HepG2 (cell line): ENCODE measurements at regions not wholly inside any gene's neighbourhood (a gene's known extent, or its start where the extent isn't known, plus 50 kb on each side); places are given as distances from the start of the nearest gene placed in this dataset.

Experiments used
- ATAC-seq: fragments of 200-7000 bp; cut with Tn5 transposase; 3 replicates; pipeline ENCODE4 v1.9.1; 2020; ENCODE audit warnings: mild to moderate bottlenecking, moderate library complexity
- BruUV-seq: library from RNA; stranded (reverse); fragments of 400-500 nt; replicated peaks from 2 replicates; lab custom pipeline; 2021; lab: Mats Ljungman, UMichigan
- CTCF ChIA-PET: fragments of 300-600 bp; formaldehyde crosslinking; extraction: SDS; loops from one replicate; lab custom pipeline; 2021; ENCODE audit warnings: low total read pairs, inconsistent platforms, low intra/inter-chr PET ratio; lab: Yijun Ruan, JAX
- POLR2A ChIA-PET: fragments of 350-600 bp; sonication (Branson Sonifier 250); formaldehyde crosslinking; loops from one replicate; lab custom pipeline; 2020; ENCODE audit warnings: antibody characterized with exemption, inconsistent platforms; lab: Yijun Ruan, JAX
- DNase-seq: peaks from one replicate; pipeline ENCODE4 v3.0.0-alpha.2; 2015; ENCODE audit warnings: low spot score
- FAIRE-seq: peaks from 3 replicates; lab custom pipeline; 2011; peaks lifted over from hg19 to GRCh38; lab: Jason Lieb, UNC
- H2AFZ ChIP-seq: one replicate; pipeline ENCODE4 v1.6.1; 2011; ENCODE audit warnings: low read length, inconsistent platforms
- H3K27ac ChIP-seq: fragments of 300-600 bp; 3 replicates; pipeline ENCODE4 v1.8.0; 2011; ENCODE audit warnings: mixed run types, mild to moderate bottlenecking, mixed read lengths, low read length, inconsistent platforms; ENCODE audit not compliant: insufficient read depth; ENCODE audit errors: extremely low read length
- H3K27me3 ChIP-seq, 2 experiments: fragments of 200-600 bp in 1 of 2; 2 replicates in 1 of 2; 3 replicates in 1 of 2; pipeline versions ENCODE4 v1.6.0 to v1.8.0; 2011; ENCODE audit warnings: low read length in 2 of 2, mild to moderate bottlenecking in 2 of 2, moderate library complexity in 2 of 2, inconsistent platforms in 1 of 2; ENCODE audit not compliant: insufficient read depth in 2 of 2, control insufficient read depth in 1 of 2
- H3K36me3 ChIP-seq, 2 experiments: fragments of 200-600 bp in 1 of 2; replicated peaks in 1 of 2; 2 replicates in 1 of 2; 3 replicates in 1 of 2; pipeline versions ENCODE4 v1.5.1 to v1.8.0; 2011; ENCODE audit warnings: low read length in 2 of 2, inconsistent platforms in 1 of 2; ENCODE audit not compliant: insufficient read depth in 2 of 2, control insufficient read depth in 1 of 2
- H3K4me1 ChIP-seq: 2 replicates; pipeline ENCODE4 v1.5.1; 2012; ENCODE audit warnings: low read length, inconsistent platforms; ENCODE audit not compliant: insufficient read depth
- H3K4me2 ChIP-seq: 2 replicates; pipeline ENCODE4 v1.6.0; 2011; ENCODE audit warnings: low read depth, low read length, inconsistent platforms
- H3K4me3 ChIP-seq, 3 experiments: fragments of 200-600 bp in 1 of 3; sonication (generic), shearing (Covaris generic) in 1 of 3; replicated peaks in 1 of 3; 2 replicates each; pipeline ENCODE4 v1.5.1; 2011 to 2016; ENCODE audit warnings: low read length in 3 of 3, inconsistent platforms in 2 of 3, low read depth in 2 of 3, mild to moderate bottlenecking in 2 of 3, control low read depth in 1 of 3, mixed read lengths in 1 of 3; ENCODE audit not compliant: insufficient read depth in 1 of 3
- H3K79me2 ChIP-seq: one replicate; pipeline ENCODE4 v1.6.1; 2011; ENCODE audit warnings: low read length, inconsistent platforms; ENCODE audit not compliant: insufficient read depth
- H3K9ac ChIP-seq: 2 replicates; pipeline ENCODE4 v1.6.0; 2011; ENCODE audit warnings: mild to moderate bottlenecking, low read depth, low read length, inconsistent platforms; ENCODE audit not compliant: insufficient read depth
- H3K9me3 ChIP-seq: 2 replicates; pipeline ENCODE4 v1.5.1; 2012; ENCODE audit warnings: mild to moderate bottlenecking, low read length
- H4K20me1 ChIP-seq: 2 replicates; pipeline ENCODE4 v1.6.0; 2011; ENCODE audit warnings: inconsistent platforms, mild to moderate bottlenecking, low read length, moderate library complexity; ENCODE audit not compliant: insufficient read depth
- BRD4 ChIP-seq: sonication (generic); formaldehyde crosslinking; IDR thresholded peaks from 2 replicates; pipeline ENCODE4 v1.4.0; 2020; ENCODE audit warnings: missing genetic modification reagents
- MTF1 ChIP-seq: sonication (generic); formaldehyde crosslinking; IDR thresholded peaks from 2 replicates; pipeline ENCODE4 v1.5.0; 2020; ENCODE audit warnings: missing genetic modification reagents
- PHF8 ChIP-seq: sonication (generic); formaldehyde crosslinking; IDR thresholded peaks from 2 replicates; pipeline ENCODE4 v1.5.0; 2020; ENCODE audit warnings: missing genetic modification reagents
- STAG1 ChIP-seq: sonication (generic); formaldehyde crosslinking; IDR thresholded peaks from 2 replicates; pipeline ENCODE4 v1.4.0; 2020; ENCODE audit warnings: missing genetic modification reagents
- ZMYM4 ChIP-seq: sonication (generic); formaldehyde crosslinking; IDR thresholded peaks from 2 replicates; pipeline ENCODE4 v1.8.1; 2023; ENCODE audit warnings: mild to moderate bottlenecking, missing genetic modification reagents
- ZNF503 ChIP-seq: sonication (generic); formaldehyde crosslinking; IDR thresholded peaks from 2 replicates; pipeline ENCODE4 v1.4.0; 2020; ENCODE audit warnings: missing genetic modification reagents
- ZSCAN30 ChIP-seq: sonication (generic); formaldehyde crosslinking; IDR thresholded peaks from 2 replicates; pipeline ENCODE4 v1.5.0; 2020; ENCODE audit warnings: mild to moderate bottlenecking, missing genetic modification reagents
- ZXDC ChIP-seq: sonication (generic); formaldehyde crosslinking; IDR thresholded peaks from 2 replicates; pipeline ENCODE4 v1.5.0; 2020; ENCODE audit warnings: mild to moderate bottlenecking, missing genetic modification reagents
- WGBS: methylation state at CpG from one replicate; pipeline ENCODE4 v1.1.6; 2017; ENCODE audit warnings: low lambda C conversion rate; 5-methylcytosine and 5-hydroxymethylcytosine counted together
- in situ Hi-C: cut with HindIII; loops from 2 replicates; pipeline ENCODE4 v1.10.0; 2017; ENCODE audit warnings: low pct_unique_long_range_greater_than_20kb; ENCODE audit not compliant: extremely low pct_ligation_motif_present
- intact Hi-C: fragments of 100-400 bp; cut with micrococcal nuclease; formaldehyde crosslinking; loops from one replicate; pipeline ENCODE4 v1.10.0; 2022; ENCODE audit not compliant: unreplicated experiment

GRCh38 chr13:84917252-84917878, 881.9 kb downstream of the SLITRK6 start (continued):
- TF ChIP-seq ZNF503 (CRISPR knock-in tag): no peak
- no peak for TF ChIP-seq BRD4 (CRISPR knock-in tag)
- no peak for TF ChIP-seq ZXDC (CRISPR knock-in tag)
- TF ChIP-seq STAG1: peak; percentile 46

GRCh38 chr13:84912720-84913119, 886.5 kb downstream of the SLITRK6 start:
- WGBS: 14% methylated on average over 2 of the region's 2 CpGs
- H2AFZ ChIP-seq: no peak overlapping the region
- no peaks in the 10 kb centered on the region for H3K79me2 ChIP-seq
- no peak overlapping the region for H3K9ac ChIP-seq
- POLR2A ChIA-PET: no interaction called here
- H3K36me3 ChIP-seq: no peaks in the 10 kb centered on the region
- no peak overlapping the region for H3K4me3 ChIP-seq
- DNase-seq (no peak), ATAC-seq (no peak), FAIRE-seq (no peak)
- in situ Hi-C loops: no loop called here
- intact Hi-C loops: no loop called here
- no TSS peak for BruUV-seq
- no peaks in the 10 kb centered on the region for H3K4me1 ChIP-seq
- CTCF ChIA-PET: no interaction called here
- no peaks in the 10 kb centered on the region for H3K27me3 ChIP-seq
- H3K9me3 ChIP-seq: no peaks in the 10 kb centered on the region
- H3K4me2 ChIP-seq: no peak overlapping the region
- no peak overlapping the region for H3K27ac ChIP-seq
- TF ChIP-seq PHF8 (CRISPR knock-in tag) (no peak), ZMYM4 (CRISPR knock-in tag) (no peak), ZSCAN30 (CRISPR knock-in tag) (no peak), MTF1 (CRISPR knock-in tag) (no peak)
- H4K20me1 ChIP-seq: no peaks in the 10 kb centered on the region
